Motor neuron (in vitro differentiated cells): ENCODE measurements at regions not wholly inside any gene's neighbourhood (a gene's known extent, or its start where the extent isn't known, plus 50 kb on each side); places are given as distances from the start of the nearest gene placed in this dataset.

Experiments used
- ATAC-seq, 8 experiments: fragments of 200-7000 bp; cut with Tn5 transposase; replicated peaks in 6 of 8; 2 replicates each; pipeline ENCODE4 v1.8.0; 2021; ENCODE audit warnings: mild to moderate bottlenecking in 8 of 8, moderate library complexity in 8 of 8
- H3K27ac ChIP-seq, 2 donors: fragments of 250-450 bp; sonication (Bioruptor Pico); 2 replicates each; pipeline ENCODE4 v1.9.0; 2021; ENCODE audit warnings: antibody characterized with exemption in 2 of 2, mild to moderate bottlenecking in 2 of 2, moderate library complexity in 1 of 2
- H3K4me1 ChIP-seq, 2 donors: fragments of 250-450 bp; sonication (Bioruptor Pico); replicated peaks in 1 of 2; 2 replicates each; pipeline ENCODE4 v1.6.1; 2021; ENCODE audit warnings: antibody characterized with exemption in 2 of 2, mild to moderate bottlenecking in 2 of 2, moderate library complexity in 1 of 2
- H3K4me3 ChIP-seq, 5 donors: fragments of 250-450 bp; sonication (Bioruptor Pico); 2 replicates each; pipeline ENCODE4 v1.9.0; 2021; ENCODE audit warnings: antibody characterized with exemption in 5 of 5, mild to moderate bottlenecking in 5 of 5, moderate library complexity in 4 of 5
- WGBS, 10 experiments: fragments of 450-650 bp; shearing (Covaris generic); methylation state at CpG; one replicate each; pipeline ENCODE4 v1.0.0; 2022; 5-methylcytosine and 5-hydroxymethylcytosine counted together
- in situ Hi-C, 9 experiments: fragments of 400-800 bp; cut with MboI; loops; one replicate each; pipeline ENCODE4 v1.15.0; 2021; ENCODE audit warnings: low sequenced_read_pairs in 9 of 9, low pct_unique_long_range_greater_than_20kb in 2 of 9; ENCODE audit not compliant: unreplicated experiment in 9 of 9

GRCh38 chr3:82353306-82354171 lies 592.1 kb upstream of the GBE1 start:
- H3K4me3 ChIP-seq = no peak overlapping the region
- no peak for ATAC-seq
- no peak overlapping the region for H3K27ac ChIP-seq
- in situ Hi-C loops = no loop called here
- WGBS, 10 experiments = 0 to 96% (median 81%) methylated on average over 2 to 6 of the region's 6 CpGs
- H3K4me1 ChIP-seq = no peaks in the 10 kb centered on the region

DNA sequence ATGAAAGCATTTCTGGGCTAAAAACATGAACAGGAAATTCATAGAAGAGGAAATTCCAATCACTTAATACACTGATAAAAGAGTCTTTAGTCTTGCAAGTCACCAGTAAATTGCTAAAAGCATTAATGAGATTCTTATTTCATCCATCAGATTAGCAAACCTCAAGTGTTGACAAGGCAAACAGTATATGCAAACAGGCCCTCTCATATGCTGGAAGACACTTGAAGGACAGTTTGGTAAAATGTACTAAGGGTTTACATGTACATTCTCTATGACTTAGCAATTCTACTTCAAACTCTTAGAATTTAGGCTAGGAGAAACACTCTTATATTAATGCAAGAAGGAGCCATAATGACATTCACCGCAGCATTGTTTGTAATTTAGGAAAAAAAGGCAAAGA lies 586.1 kb upstream of the GBE1 start:
- 0 to 100% (median 60%) methylated on average over 1 of the region's 1 CpG; no CpG with 5 or more reads in 2 of the 10 experiments for WGBS, 10 experiments
- H3K4me1 ChIP-seq = no peaks in the 10 kb centered on the region
- H3K4me3 ChIP-seq = no peak overlapping the region
- ATAC-seq = no peak
- H3K27ac ChIP-seq = no peak overlapping the region
- in situ Hi-C loops = no loop called here

- 12 to 100% (median 70%) methylated on average over 2 to 3 of the region's 3 CpGs; no CpG with 5 or more reads in 2 of the 10 experiments for WGBS, 10 experiments
- Histone ChIP-seq H3K4me3 (no peak overlapping the region), H3K4me1 (no peaks in the 10 kb centered on the region), H3K27ac (no peak overlapping the region)
- no peak for ATAC-seq
- in situ Hi-C loops = no loop called here
These were observed 581.1 kb upstream of the GBE1 start for GRCh38 chr3:82342521-82342920.

DNA sequence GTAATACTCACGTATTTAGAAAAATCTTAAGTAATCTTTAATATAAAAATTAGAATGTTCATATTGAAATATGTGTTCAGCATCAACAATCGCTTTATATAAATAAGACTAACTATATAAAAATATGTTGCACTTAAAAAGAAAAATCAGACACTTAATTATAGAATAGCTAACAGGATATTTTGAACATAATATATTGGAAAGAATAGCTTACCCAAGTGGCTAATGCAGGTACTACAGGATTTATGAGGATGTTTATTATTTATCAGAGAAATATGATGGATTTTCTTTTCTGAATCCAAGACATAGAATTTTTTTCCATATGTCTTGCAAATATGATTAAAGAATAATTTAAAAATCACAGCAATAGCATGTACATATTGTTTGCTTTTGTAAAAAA lies 567.9 kb upstream of the GBE1 start:
- in situ Hi-C loops = no loop called here
- Histone ChIP-seq H3K4me1 (no peaks in the 10 kb centered on the region), H3K27ac (no peak overlapping the region), H3K4me3 (no peak overlapping the region)
- 0 to 100% (median 70%) methylated on average over 1 to 2 of the region's 2 CpGs for WGBS, 10 experiments
- no peak for ATAC-seq

- in situ Hi-C loops = no loop called here
- 36 to 100% (median 76%) methylated on average over 1 of the region's 1 CpG; no CpG with 5 or more reads in 2 of the 10 experiments for WGBS, 10 experiments
- no peak overlapping the region for H3K27ac ChIP-seq
- no peak overlapping the region for H3K4me3 ChIP-seq
- ATAC-seq = no peak
- no peaks in the 10 kb centered on the region for H3K4me1 ChIP-seq
These were observed 550.5 kb upstream of the GBE1 start for GRCh38 chr3:82311901-82312300.

DNA sequence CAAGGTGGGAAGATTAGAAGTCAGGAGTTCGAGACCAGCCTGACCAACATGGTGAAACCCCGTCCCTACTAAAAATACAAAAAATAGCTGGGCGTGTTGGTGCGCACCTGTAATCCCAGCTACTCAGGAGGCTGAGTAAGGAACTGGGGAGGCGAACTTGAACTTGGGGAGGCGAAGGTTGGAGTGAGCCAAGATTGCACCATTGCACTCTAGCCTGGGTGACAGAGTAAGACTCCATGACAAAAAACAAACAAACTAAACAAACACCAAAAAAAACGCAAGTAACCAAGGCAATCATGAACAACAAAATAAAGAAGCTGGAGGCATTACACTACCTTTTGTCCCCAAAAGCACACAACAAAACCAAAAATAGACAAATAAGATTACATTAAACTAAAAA lies 547.3 kb upstream of the GBE1 start:
- 25 to 100% (median 85%) methylated on average over 1 to 7 of the region's 7 CpGs; no CpG with 5 or more reads in 1 of the 10 experiments for WGBS, 10 experiments

GRCh38 chr3:82306189-82306588 lies 544.7 kb upstream of the GBE1 start:
- in situ Hi-C loops = no loop called here
- Histone ChIP-seq H3K4me3 (no peak overlapping the region), H3K27ac (no peak overlapping the region), H3K4me1 (no peaks in the 10 kb centered on the region)
- ATAC-seq = no peak
- 0 to 100% (median 43%) methylated on average over 1 of the region's 1 CpG; no CpG with 5 or more reads in 6 of the 10 experiments for WGBS, 10 experiments

More for the DNA sequence above, 547.3 kb upstream of the GBE1 start:
- ATAC-seq = no peak
- in situ Hi-C loops = no loop called here
- Histone ChIP-seq H3K27ac (no peak overlapping the region), H3K4me3 (no peak overlapping the region), H3K4me1 (no peaks in the 10 kb centered on the region)

DNA sequence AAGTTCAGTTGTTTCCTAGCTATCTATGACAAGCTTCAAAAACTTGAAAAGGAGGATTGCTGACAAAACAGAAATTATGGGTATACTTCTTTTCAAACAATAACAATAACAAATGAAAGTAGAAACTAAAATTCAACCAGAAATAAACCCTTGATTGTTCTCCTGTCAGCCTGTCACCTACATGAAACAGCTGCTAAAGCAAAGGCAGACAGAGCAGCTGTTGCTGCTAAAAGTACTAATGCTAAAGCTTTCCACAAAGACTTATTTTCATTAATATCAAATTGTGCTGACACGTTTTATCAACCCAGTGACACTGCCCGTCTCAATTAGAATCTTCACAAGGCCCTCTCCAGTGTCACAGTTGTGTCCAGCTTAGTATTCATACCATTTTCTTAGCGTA lies 533.2 kb upstream of the GBE1 start:
- no peak for ATAC-seq
- Histone ChIP-seq H3K4me1 (no peaks in the 10 kb centered on the region), H3K27ac (no peak overlapping the region), H3K4me3 (no peak overlapping the region)
- WGBS, 10 experiments = 0 to 83% (median 60%) methylated on average over 1 to 3 of the region's 3 CpGs; no CpG with 5 or more reads in 3 of the 10 experiments
- in situ Hi-C loops = no loop called here

DNA sequence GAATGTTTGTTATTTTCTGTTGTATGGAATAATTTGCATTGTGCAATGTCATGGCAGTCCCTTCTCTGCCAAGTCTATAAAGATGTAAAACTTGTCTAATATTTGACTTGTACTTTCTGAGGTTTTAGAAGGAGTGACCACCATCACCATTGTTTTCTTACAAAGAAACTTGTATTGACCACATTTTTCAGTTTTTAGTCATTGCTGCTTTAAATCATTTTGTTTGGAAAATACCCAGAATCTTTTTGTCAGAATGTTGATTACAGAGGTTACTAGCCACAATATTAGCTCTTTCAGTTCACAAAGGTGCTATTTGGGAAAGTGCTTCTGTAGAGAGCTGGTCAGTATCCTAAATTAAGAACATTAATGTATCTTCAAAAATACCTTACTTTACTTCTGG lies 532.4 kb upstream of the GBE1 start:
- in situ Hi-C loops = no loop called here
- Histone ChIP-seq H3K27ac (no peak overlapping the region), H3K4me3 (no peak overlapping the region), H3K4me1 (no peaks in the 10 kb centered on the region)
- no peak for ATAC-seq

GRCh38 chr3:82293435-82293834 lies 532.0 kb upstream of the GBE1 start:
- Histone ChIP-seq H3K4me1 (no peaks in the 10 kb centered on the region), H3K4me3 (no peak overlapping the region), H3K27ac (no peak overlapping the region)
- ATAC-seq = no peak
- WGBS, 10 experiments = 0 to 100% (median 81%) methylated on average over 1 of the region's 1 CpG
- in situ Hi-C loops = no loop called here

DNA sequence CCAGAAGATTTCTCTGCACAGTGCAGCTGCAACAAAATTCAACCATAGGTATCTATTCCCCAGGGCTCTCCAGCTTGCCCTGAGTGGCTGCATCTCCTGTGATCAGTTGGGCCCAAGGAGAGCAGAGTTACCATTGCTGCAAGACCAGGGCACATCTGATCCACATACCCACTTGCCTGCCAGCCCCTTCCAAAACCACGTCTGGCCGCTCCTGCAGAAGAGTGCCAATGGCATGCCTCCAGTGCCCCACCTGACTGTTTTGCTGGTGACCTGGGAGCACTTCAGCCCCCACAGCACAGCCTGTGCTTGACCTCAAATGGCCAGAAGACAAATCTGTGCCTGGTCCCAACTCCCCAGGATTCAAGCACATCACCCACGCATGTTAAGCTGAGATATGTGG lies 526.1 kb upstream of the GBE1 start:
- Histone ChIP-seq H3K27ac (no peak overlapping the region), H3K4me3 (no peak overlapping the region), H3K4me1 (no peaks in the 10 kb centered on the region)
- no peak for ATAC-seq
- in situ Hi-C loops = no loop called here
- WGBS, 10 experiments = 90 to 100% methylated on average over 2 of the region's 3 CpGs; no CpG with 5 or more reads in 8 of the 10 experiments

DNA sequence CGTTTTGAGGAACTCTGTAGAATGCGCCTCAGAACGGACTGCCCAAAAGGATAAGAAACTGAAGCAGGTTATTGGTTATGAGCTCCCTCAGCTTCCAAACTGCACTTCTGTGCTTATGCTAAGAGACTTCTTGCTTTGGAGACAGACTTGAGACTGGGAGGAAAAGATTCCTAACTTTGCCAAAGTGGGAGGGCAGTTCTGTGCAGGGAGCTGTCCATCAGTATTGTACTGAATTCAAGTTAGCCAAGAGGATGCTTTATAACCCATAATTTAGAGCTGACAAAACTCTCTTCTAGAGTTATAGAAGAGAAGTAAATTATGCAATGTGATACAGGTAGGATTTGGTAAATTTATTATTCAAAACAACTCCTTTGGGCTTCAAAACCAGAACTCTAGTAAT lies 519.8 kb upstream of the GBE1 start:
- ATAC-seq = peak in 1 of 8 experiments; percentile 23
- no peak overlapping the region for H3K4me3 ChIP-seq
- in situ Hi-C loops = no loop called here
- no peak overlapping the region for H3K27ac ChIP-seq
- no peaks in the 10 kb centered on the region for H3K4me1 ChIP-seq
- WGBS, 10 experiments = 0 to 79% (median 47%) methylated on average over 1 to 3 of the region's 3 CpGs; no CpG with 5 or more reads in 4 of the 10 experiments

DNA sequence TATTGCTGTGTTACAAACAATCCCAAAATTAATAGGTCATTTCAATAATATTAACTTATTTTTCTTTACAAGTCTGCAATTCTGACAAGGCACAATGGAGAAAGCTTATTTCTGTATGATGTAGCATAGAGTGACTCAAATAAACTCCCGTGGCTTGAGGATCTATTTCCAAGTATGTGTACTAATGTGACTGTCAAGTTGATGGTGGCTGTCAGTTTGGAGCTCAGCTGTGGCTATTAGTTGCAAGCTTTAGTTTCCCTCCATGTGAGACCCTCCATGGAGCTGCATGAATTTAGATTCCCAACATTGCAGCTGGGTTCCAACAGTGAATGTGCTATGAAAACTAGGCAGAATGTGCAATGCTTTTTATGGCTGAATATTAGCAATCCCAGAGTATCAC lies 515.5 kb upstream of the GBE1 start:
- in situ Hi-C loops = no loop called here
- H3K4me3 ChIP-seq = no peak overlapping the region
- ATAC-seq = no peak
- WGBS, 10 experiments = 0 to 100% (median 73%) methylated on average over 1 of the region's 1 CpG; no CpG with 5 or more reads in 5 of the 10 experiments
- no peaks in the 10 kb centered on the region for H3K4me1 ChIP-seq
- H3K27ac ChIP-seq = no peak overlapping the region

GRCh38 chr3:82274897-82275296 lies 513.5 kb upstream of the GBE1 start:
- ATAC-seq = no peak
- H3K27ac ChIP-seq = no peak overlapping the region
- H3K4me1 ChIP-seq = no peaks in the 10 kb centered on the region
- H3K4me3 ChIP-seq = no peak overlapping the region
- in situ Hi-C loops = no loop called here
